ENCODE measurements at regions not wholly inside any gene's neighbourhood (a gene's known extent, or its start where the extent isn't known, plus 50 kb on each side); places are given as distances from the start of the nearest gene placed in this dataset.

- no peaks in the 10 kb centered on the region for H3K9me3 ChIP-seq (ENCODE audit: control insufficient read depth, insufficient read depth, low read depth, low read length)
- DNase-seq (ENCODE audit: low read depth, low spot score) (no peak), ATAC-seq (no peak)
- CTCF ChIA-PET: no interaction called here
- H3K36me3 ChIP-seq (ENCODE audit: control insufficient read depth, insufficient read depth, low read length): no peaks in the 10 kb centered on the region
- BruUV-seq (replicated peaks): no TSS peak
- no peak overlapping the region for H3K4me3 ChIP-seq (ENCODE audit: low read depth in 2 of 2, low read length in 2 of 2)
- intact Hi-C loops (cut with micrococcal nuclease; ENCODE audit: unreplicated experiment) (no loop called here), in situ Hi-C loops (cut with HindIII; ENCODE audit: low pct_unique_long_range_greater_than_20kb, low sequenced_read_pairs) (no loop called here)
- POLR2A ChIA-PET: no interaction called here
- H3K27me3 ChIP-seq (ENCODE audit: control insufficient read depth, insufficient read depth, low read length): no peaks in the 10 kb centered on the region
- TF ChIP-seq SIN3A (IDR thresholded peaks at IDR 0.05; ENCODE audit: borderline replicate concordance, insufficient read depth, low read depth, low read length) (no peak), REST (IDR thresholded peaks at IDR 0.05; ENCODE audit: insufficient read depth in 1 of 2, low read depth in 2 of 2, low read length in 1 of 2) (no peak), CTCF (IDR thresholded peaks at IDR 0.05) (no peak)
- H3K27ac ChIP-seq (ENCODE audit: low read length): no peak overlapping the region
- H3K4me1 ChIP-seq (ENCODE audit: control insufficient read depth, insufficient read depth, low read length): no peaks in the 10 kb centered on the region
Observed at GRCh38 chr4:64497491-64497890, 88.2 kb upstream of the TECRL start.

- no peaks in the 10 kb centered on the region for H3K9me3 ChIP-seq (ENCODE audit: control insufficient read depth, insufficient read depth, low read depth, low read length)
- TF ChIP-seq REST (IDR thresholded peaks at IDR 0.05; ENCODE audit: insufficient read depth in 1 of 2, low read depth in 2 of 2, low read length in 1 of 2): no peak
- no peak for TF ChIP-seq POLR2AphosphoS5 (IDR thresholded peaks at IDR 0.05; ENCODE audit: low read depth, low read length)
- no peak for TF ChIP-seq SIN3A (IDR thresholded peaks at IDR 0.05; ENCODE audit: borderline replicate concordance, insufficient read depth, low read depth, low read length)
- TF ChIP-seq TCF7L2 (IDR thresholded peaks at IDR 0.05; ENCODE audit: low read depth, low read length): no peak
- TF ChIP-seq CTCF (IDR thresholded peaks at IDR 0.05): no peak
- ChIA-PET POLR2A (no interaction called here), CTCF (no interaction called here)
- intact Hi-C loops (cut with micrococcal nuclease; ENCODE audit: unreplicated experiment) (no loop called here), in situ Hi-C loops (cut with HindIII; ENCODE audit: low pct_unique_long_range_greater_than_20kb, low sequenced_read_pairs) (no loop called here)
- H3K36me3 ChIP-seq (ENCODE audit: control insufficient read depth, insufficient read depth, low read length): no peaks in the 10 kb centered on the region
- H3K27ac ChIP-seq (ENCODE audit: low read length): no peak overlapping the region
- no TSS peak for BruUV-seq (replicated peaks)
- ATAC-seq (no peak), DNase-seq (ENCODE audit: low read depth, low spot score) (no peak)
- no peaks in the 10 kb centered on the region for H3K27me3 ChIP-seq (ENCODE audit: control insufficient read depth, insufficient read depth, low read length)
- no peak overlapping the region for H3K4me3 ChIP-seq (ENCODE audit: low read depth in 2 of 2, low read length in 2 of 2)
- no peaks in the 10 kb centered on the region for H3K4me1 ChIP-seq (ENCODE audit: control insufficient read depth, insufficient read depth, low read length)
Observed at GRCh38 chr4:64495946-64496345, 86.7 kb upstream of the TECRL start.

Measured in Panc1 (cell line).